HG03521 (cell line): ENCODE measurements at regions not wholly inside any gene's neighbourhood (a gene's known extent, or its start where the extent isn't known, plus 50 kb on each side); places are given as distances from the start of the nearest gene placed in this dataset.

Experiments used
- ATAC-seq: cut with Tn5 transposase; IDR thresholded peaks from one replicate; pipeline ENCODE4 v1.9.1; 2021; ENCODE audit warnings: mild to moderate bottlenecking, moderate library complexity; ENCODE audit not compliant: unreplicated experiment

DNA sequence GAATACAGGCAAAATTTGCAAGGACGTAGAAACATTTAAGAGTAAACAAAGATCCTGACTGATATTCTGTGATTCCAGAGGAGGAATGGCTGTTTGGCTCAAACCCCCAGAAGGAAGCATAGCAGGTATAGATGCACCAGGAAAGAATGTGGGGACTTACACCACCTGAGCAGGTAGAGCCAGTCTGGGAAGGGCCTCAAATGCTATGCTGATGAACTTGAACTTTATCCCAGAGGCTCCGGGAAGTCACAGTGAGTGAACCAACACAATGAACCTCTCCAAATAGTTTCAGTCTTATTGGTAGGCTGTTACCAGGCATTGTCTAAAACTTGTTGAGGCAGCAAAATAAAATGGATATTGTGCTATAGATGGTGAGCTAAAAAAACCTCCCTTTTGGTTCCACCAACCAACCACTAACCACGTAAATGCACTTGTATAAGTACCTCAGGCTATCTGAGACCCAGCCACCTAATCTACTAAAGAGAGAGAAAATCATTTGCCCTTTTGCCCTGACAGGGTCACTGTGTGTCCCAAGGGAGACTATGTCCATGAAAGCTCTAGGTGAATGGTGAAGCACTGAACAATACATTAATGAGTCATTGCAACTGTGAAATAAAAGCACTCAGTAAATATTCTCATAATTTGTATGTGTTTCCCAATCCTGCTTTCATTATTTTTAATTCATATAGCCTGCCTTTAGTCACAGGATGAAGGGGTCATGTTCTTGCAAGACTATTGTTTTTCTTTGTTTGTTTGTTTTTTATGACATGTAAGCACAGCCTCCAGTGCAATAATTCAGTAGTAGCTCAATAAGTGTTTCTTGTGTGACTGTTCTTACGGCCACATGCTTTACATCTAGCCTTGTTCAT, 911.6 kb downstream of the EPHA4 start:
- ATAC-seq: no peak

DNA sequence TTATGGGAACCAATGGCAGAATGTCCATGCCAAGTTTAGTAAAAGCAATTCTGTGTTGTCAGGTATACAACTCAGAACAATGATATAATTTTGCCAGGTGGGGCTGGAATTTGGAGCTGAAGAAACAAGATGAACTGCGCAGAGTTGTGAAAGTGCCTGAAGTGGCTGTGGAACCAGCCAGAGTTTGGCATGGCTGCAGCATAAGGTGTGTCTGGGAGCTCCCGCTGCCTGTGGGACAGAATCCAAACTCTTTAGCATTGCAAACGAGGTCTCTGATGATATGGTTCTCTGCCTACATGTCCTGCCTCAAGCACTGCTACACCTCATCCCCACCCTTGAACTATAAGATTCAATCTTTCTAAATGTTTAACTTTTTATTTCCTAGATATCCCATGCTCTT, 909.7 kb downstream of the EPHA4 start:
- ATAC-seq: no peak

GRCh38 chr2:220663065-220663464, 909.0 kb downstream of the EPHA4 start:
- ATAC-seq: no peak

DNA sequence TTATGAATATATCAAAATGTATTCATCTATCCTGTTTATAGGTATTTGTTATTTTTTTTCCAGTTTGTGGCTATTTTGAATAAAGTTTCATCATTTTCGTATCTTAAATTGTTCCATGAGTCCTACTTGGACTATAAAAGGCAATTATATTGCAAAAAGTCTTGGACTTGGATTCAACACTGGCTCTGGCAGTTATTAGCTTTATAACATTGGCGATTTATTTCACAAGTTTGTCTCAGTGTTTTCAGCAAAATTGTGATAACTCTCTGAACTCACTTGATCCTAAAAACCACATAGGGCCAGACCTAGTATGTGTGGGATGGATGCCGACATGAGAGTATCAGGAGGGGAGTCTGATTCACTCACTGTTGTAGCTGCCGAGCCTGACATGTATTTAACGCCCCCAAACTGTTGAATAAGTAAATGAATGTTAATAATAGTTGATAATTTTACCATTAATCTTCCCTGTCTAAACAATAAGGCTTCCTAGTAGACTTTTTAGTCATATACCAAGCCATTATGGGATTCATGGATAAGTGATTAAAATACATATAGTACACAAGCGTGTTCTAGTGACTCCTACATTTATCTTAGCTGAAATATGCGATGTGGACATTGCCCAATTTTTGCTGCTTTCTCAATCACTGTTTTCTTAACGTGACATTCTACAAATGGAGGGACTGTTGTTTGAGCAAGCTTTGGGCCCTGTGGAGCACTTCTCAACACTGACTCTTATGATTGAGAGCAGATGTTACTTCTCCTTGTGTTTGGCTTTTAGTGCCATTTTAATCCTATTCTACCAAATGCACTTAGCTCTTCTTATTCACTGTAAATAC, 907.6 kb downstream of the EPHA4 start:
- no peak for ATAC-seq

GRCh38 chr2:220665108-220665471, 907.0 kb downstream of the EPHA4 start:
- no peak for ATAC-seq

GRCh38 chr2:220669324-220669723, 902.8 kb downstream of the EPHA4 start:
- no peak for ATAC-seq

- ATAC-seq: no peak
Measured at GRCh38 chr2:220670511-220670910, 901.6 kb downstream of the EPHA4 start.

DNA sequence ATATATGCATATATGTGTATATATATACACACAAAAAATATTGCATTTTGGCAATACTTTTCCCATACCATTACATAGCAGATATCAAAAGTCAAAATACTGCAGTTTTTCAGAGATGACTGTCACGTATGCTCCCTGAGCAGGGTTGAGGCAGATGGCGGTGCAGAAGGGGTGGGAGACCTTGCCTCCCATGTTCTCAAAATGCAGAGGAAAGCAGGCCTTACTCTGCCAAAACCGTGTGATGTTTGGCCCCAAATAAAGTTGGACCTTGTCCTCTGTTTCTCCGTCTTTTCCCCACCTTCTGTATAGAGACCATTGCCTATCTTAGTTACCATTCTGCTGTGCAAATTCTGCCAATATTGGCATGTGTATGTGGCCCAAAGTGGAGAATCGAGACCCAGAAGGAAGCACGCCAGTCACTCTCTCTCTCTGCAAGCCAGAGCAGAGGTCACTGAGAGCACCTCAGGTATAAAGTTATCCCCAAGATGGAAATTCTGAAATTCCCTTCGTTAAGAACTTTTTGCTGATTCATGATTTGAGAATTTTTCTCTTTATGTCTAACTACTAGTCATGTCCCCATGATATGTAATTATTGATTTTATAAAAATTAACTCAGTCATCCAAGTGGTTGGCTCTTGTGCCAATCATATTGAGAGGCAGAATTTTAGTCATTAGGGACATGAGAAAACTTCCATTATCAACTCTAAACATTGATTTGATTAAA, 898.8 kb downstream of the EPHA4 start:
- ATAC-seq: no peak

DNA sequence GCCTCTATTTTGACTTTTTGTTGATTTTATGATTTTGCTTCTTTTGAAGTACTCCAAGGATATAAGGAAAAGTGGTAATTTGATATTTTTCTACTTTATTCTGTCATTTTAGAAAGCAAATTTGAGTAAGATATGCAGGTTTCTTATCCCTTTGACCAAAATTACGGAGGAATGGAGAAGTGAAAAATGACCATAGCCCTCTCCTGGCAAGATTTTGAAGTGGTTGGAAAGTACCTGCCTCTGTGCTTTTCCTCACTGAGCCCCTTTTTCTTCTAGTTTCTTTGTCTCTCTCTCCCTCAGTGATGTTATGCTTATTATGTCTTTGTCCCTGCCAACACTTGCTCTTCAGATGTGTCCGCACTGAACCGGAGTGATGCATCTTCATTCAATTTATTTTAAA, 898.1 kb downstream of the EPHA4 start:
- no peak for ATAC-seq

DNA sequence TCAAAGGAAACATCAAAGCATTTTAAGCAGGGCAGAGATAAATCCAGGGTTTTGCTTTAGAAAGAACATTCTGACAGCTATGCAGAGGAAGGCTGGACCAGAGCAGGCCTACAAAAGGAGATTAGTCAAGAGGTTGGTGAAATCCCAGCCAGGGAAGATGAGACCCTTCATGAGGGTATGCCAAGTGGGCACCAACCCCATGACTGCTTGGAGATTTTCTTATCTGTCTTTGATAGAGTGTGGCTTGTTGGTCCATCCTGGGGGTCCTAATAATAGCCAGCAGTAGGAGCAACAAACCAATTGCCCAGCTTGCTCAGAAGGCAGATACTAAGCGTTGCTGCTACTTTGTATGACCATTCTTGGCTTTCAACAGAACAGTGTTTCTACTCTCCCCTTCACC, 895.4 kb downstream of the EPHA4 start:
- ATAC-seq: no peak

GRCh38 chr2:220678943-220679342, 893.2 kb downstream of the EPHA4 start:
- no peak for ATAC-seq

GRCh38 chr2:220682616-220683015, 889.5 kb downstream of the EPHA4 start:
- no peak for ATAC-seq

DNA sequence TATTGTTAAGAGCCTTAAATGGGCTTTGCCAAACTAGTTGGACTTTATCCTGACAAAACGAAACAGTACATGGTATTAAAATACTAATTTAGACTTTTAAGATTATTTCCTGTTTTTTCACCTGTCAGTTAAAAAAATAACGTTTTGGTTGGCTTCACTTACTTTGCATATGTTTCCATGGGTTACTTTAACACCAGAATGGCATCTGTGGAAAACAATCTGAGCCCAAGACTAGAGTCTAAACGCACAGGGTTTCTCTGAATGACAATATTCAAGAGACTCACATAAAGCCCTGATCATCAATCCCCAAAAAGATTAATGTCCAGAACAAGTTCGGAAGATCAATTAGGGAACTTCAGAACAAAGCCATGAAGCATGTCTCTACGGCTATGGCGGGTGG, 888.0 kb downstream of the EPHA4 start:
- no peak for ATAC-seq

DNA sequence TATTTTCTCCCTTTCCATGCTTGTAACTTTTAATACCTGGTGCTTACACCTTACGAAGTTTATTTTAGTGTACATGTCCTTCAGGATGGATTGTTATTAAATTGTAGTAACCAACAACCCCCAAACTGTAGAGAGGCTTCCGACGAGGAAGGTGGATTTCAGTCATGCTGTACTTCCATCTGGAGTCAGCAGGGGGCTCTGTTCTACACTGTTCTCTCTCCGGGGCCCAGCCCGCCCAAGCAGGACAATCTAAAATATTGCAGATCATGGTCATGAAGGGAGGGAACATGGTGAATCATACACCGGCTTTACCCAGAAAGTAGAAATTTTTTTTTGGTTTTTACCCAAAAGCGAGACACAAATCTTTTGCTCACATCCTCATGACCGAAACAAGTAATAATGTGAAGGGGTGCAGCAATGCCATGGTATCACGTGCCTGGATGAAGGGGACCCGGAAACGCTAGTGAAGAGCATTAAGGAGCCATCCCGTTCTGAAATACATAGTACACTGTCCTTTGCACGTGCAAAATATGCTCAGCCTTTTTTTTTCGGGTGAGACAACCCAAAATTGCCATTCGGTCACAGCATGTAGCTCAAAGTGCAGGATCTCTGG, 884.8 kb downstream of the EPHA4 start:
- ATAC-seq: peak; percentile 86

DNA sequence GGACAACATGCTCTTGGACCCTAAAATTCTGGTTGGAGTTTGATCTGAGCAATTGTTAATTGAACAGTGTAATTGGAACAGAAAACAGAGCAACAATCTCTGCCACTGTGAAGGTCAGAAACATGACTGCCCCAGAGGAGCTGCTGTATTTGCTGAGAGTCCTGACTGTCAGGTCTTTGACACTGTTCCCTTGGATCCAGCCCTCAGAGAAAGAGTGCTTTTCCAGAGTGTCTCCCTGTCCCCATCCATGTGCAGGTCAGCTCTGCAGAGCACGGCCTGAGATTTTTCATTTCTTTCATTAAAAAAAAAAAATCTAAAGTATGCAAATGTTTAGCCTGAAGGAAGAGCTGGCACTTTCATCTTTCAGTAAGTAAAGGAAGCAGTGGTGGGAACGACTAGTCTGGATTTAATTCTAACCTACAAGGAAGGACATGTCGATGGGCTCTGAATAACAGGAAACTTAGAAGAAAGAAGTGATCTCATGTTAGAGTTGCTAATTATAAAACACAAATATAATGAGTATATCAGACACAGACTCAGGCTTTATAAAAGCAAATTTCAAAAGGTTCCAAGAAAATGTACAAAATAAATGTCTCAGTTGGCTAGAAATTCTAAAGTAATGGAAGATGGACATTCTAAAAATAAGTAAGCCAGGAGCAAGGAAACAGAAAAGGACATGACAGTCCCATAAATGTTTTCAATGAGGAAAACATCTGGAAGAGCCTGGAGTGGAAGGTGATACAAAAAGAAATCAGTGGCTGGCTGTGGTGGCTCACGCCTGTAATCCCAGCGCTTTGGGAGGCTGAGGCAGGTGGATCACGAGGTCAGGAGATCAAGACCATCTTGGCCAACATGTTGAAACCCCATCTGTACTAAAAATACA, 876.5 kb downstream of the EPHA4 start:
- no peak for ATAC-seq

DNA sequence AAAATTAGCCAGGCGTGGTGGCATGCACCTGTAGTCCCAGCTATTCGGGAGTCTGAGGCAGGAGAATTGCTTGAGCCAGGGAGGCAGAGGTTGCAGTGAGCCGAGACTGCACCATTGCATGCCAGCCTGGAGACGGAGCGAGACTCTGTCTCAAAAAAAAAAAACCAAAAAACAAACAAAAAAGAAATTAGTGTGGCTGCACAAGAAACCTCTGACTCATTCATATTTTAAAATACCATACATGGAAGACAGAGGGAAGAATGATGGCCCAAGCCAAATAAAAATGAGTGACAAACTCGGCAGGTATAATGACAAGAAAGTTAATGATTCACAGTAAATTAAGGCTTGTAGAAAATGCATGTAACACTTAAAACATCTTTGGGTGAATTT, 875.8 kb downstream of the EPHA4 start:
- no peak for ATAC-seq

- ATAC-seq: no peak
Measured at GRCh38 chr2:220697011-220697410, 875.1 kb downstream of the EPHA4 start.

DNA sequence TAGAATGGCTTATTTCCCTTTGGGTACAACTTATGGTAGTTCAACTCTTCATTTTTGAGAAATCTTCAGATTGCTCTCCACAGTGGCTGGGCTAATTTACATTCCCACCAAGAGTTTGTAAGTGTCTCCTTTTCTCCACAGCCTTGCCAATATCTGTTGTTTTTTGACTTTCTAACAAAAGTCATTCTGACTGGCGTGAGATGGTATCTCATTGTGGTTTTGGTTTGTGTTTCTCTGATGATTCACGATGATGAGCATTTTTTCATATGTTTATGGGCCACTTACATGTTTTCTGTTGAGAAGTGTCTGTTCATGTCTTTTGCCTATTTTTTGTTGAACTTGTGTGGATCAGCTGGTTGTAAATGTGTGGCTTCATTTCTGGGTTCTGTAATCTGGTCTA, 871.0 kb downstream of the EPHA4 start:
- ATAC-seq: no peak

DNA sequence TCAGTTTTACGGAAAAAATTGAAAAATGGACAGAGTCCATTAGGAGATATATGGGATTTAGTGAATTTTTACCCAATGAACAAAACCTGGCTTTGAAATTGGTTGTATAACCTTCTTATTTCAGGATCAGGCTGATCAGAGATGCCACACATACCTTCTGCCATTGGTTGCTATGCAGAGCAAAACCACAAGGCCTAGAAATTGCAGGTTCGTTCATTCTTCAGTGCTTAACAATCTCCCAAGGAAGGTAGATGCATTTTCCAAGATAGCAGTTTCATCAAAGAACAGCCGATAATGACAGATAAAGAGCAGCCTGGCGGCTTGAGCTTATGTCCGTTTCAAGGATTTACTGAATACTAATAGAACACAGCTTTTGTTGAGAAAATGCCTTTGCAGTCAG, 868.8 kb downstream of the EPHA4 start:
- no peak for ATAC-seq

- no peak for ATAC-seq
Measured at GRCh38 chr2:220704081-220704480, 868.0 kb downstream of the EPHA4 start.
